A549 (cell line): ENCODE measurements at regions not wholly inside any gene's neighbourhood (a gene's known extent, or its start where the extent isn't known, plus 50 kb on each side); places are given as distances from the start of the nearest gene placed in this dataset.

Experiments used
- ATAC-seq, 2 experiments: fragments of 200-7000 bp in 1 of 2; fragments of >200 bp in 1 of 2; cut with Nextera tagmentation in 1 of 2; cut with Tn5 transposase in 1 of 2; 3 replicates each; pipeline versions ENCODE4 v1.8.0 to v1.9.1; 2018 to 2020; ENCODE audit warnings: mild to moderate bottlenecking in 1 of 2, moderate library complexity in 1 of 2
- CTCF ChIA-PET: fragments of 300-600 bp; sonication (Branson Sonifier 250); formaldehyde crosslinking; extraction: SDS; loops from one replicate; lab custom pipeline; 2021; ENCODE audit warnings: antibody characterized with exemption, inconsistent platforms; lab: Yijun Ruan, JAX
- POLR2A ChIA-PET: fragments of 350-600 bp; formaldehyde crosslinking; extraction: SDS; loops from one replicate; lab custom pipeline; 2021; ENCODE audit warnings: antibody characterized with exemption, inconsistent platforms; lab: Yijun Ruan, JAX
- DNase-seq, 2 experiments: peaks; one replicate each; pipeline versions ENCODE4 v3.0.0 to v3.0.0-alpha.2; 2011 to 2016; ENCODE audit warnings: low read depth in 1 of 2, low spot score in 1 of 2
- FAIRE-seq: peaks from 2 replicates; lab custom pipeline; 2011; peaks lifted over from hg19 to GRCh38; lab: Jason Lieb, UNC
- H3K27ac ChIP-seq, 2 experiments: fragments of >200 bp; sonication (Bioruptor Twin); formaldehyde crosslinking; 3 replicates each; pipeline ENCODE4 v1.5.1; 2016 to 2017
- H3K4me1 ChIP-seq: fragments of >200 bp; sonication (Bioruptor Twin); formaldehyde crosslinking; 3 replicates; pipeline ENCODE4 v1.6.1; 2016
- H3K4me2 ChIP-seq: fragments of >200 bp; sonication (Bioruptor Twin); formaldehyde crosslinking; 3 replicates; pipeline ENCODE4 v1.6.1; 2016
- H3K4me3 ChIP-seq: fragments of >200 bp; sonication (Bioruptor Twin); formaldehyde crosslinking; 3 replicates; pipeline ENCODE4 v1.5.1; 2016
- H3K9me3 ChIP-seq: fragments of >200 bp; sonication (Bioruptor Twin); formaldehyde crosslinking; 3 replicates; pipeline ENCODE4 v1.6.1; 2016
- CBX2 ChIP-seq: fragments of 200-600 bp; sonication (generic); IDR thresholded peaks from 2 replicates; pipeline ENCODE4 v1.6.1; 2016; ENCODE audit warnings: low read depth, mild to moderate bottlenecking, borderline replicate concordance
- CBX8 ChIP-seq: fragments of 200-600 bp; sonication (generic); IDR thresholded peaks from 2 replicates; pipeline ENCODE4 v1.6.1; 2016
- CHD4 ChIP-seq: fragments of 200-600 bp; sonication (generic); IDR thresholded peaks from 2 replicates; pipeline ENCODE4 v1.6.1; 2016; ENCODE audit warnings: antibody characterized with exemption, mild to moderate bottlenecking, borderline replicate concordance
- CTCF ChIP-seq: fragments of >200 bp; sonication (Bioruptor Twin); formaldehyde crosslinking; IDR thresholded peaks from 3 replicates; pipeline ENCODE4 v1.5.1; 2016
- E2F6 ChIP-seq: IDR thresholded peaks from 2 replicates; pipeline ENCODE4 v1.6.1; 2012; ENCODE audit warnings: low read depth, borderline replicate concordance
- EHF ChIP-seq: fragments of 250-450 bp; sonication (Bioruptor Pico); IDR thresholded peaks from 2 replicates; pipeline ENCODE4 v1.5.0; 2020; ENCODE audit warnings: mild to moderate bottlenecking
- ELK1 ChIP-seq: fragments of 150-350 bp; IDR thresholded peaks from 2 replicates; pipeline ENCODE4 v1.6.1; 2014; ENCODE audit warnings: low read depth, mild to moderate bottlenecking, low read length
- ESRRA ChIP-seq: fragments of 150-350 bp; IDR thresholded peaks from 2 replicates; pipeline ENCODE4 v1.6.1; 2014; ENCODE audit warnings: mild to moderate bottlenecking, low read length, borderline replicate concordance
- FOSB ChIP-seq: fragments of 250-450 bp; sonication (Bioruptor Pico); IDR thresholded peaks from 2 replicates; pipeline ENCODE4 v1.5.0; 2020; ENCODE audit warnings: mild to moderate bottlenecking, moderate library complexity
- FOSL2 ChIP-seq, 2 experiments: fragments of 450-650 bp in 1 of 2; fragments of >200 bp in 1 of 2; sonication (Bioruptor Twin) in 1 of 2; formaldehyde crosslinking; IDR thresholded peaks; 2 replicates each; pipeline versions ENCODE4 v1.5.0 to v1.6.1; 2016 to 2020; ENCODE audit warnings: mild to moderate bottlenecking in 1 of 2, moderate library complexity in 1 of 2
- GATA3 ChIP-seq: IDR thresholded peaks from 2 replicates; pipeline ENCODE4 v1.6.1; 2012; ENCODE audit warnings: borderline replicate concordance
- HES2 ChIP-seq: fragments of >200 bp; sonication (Bioruptor Twin); formaldehyde crosslinking; IDR thresholded peaks from 2 replicates; pipeline ENCODE4 v1.6.1; 2016
- HMGXB4 ChIP-seq: fragments of 250-450 bp; sonication (Bioruptor Pico); IDR thresholded peaks from 2 replicates; pipeline ENCODE4 v1.5.0; 2021; ENCODE audit warnings: mild to moderate bottlenecking, moderate library complexity, borderline replicate concordance
- KDM1A ChIP-seq: fragments of 200-600 bp; sonication (generic); IDR thresholded peaks from 2 replicates; pipeline ENCODE4 v1.6.1; 2016; ENCODE audit warnings: low read depth, mild to moderate bottlenecking
- MAFK ChIP-seq: fragments of 450-650 bp; IDR thresholded peaks from 2 replicates; pipeline ENCODE4 v1.6.1; 2014; ENCODE audit not compliant: partially characterized antibody
- MAZ ChIP-seq: fragments of 150-350 bp; IDR thresholded peaks from 2 replicates; pipeline ENCODE4 v1.6.1; 2014; ENCODE audit warnings: antibody characterized with exemption, low read depth, low read length, borderline replicate concordance
- NPAS2 ChIP-seq: fragments of 250-450 bp; sonication (Bioruptor Pico); IDR thresholded peaks from 2 replicates; pipeline ENCODE4 v1.8.0; 2022; ENCODE audit warnings: mild to moderate bottlenecking, moderate library complexity, borderline replicate concordance
- NR3C1 ChIP-seq: fragments of >200 bp; sonication (Bioruptor Twin); formaldehyde crosslinking; IDR thresholded peaks from 3 replicates; pipeline ENCODE4 v1.6.1; 2017
- PBX3 ChIP-seq: IDR thresholded peaks from 2 replicates; pipeline ENCODE4 v1.6.1; 2012
- RAD21 ChIP-seq, 2 experiments: fragments of >200 bp in 1 of 2; sonication (Bioruptor Twin) in 1 of 2; formaldehyde crosslinking in 1 of 2; IDR thresholded peaks in 1 of 2; conservative IDR thresholded peaks in 1 of 2; 2 replicates in 1 of 2; 3 replicates in 1 of 2; pipeline ENCODE4 v1.6.1; 2012 to 2018; ENCODE audit warnings: inconsistent platforms in 1 of 2
- RCOR1 ChIP-seq: fragments of 150-350 bp; IDR thresholded peaks from 2 replicates; pipeline ENCODE4 v1.6.1; 2014; ENCODE audit warnings: antibody characterized with exemption, low read length, low read depth
- RFX5 ChIP-seq: fragments of 450-650 bp; IDR thresholded peaks from 2 replicates; pipeline ENCODE4 v1.7.1; 2014; ENCODE audit warnings: antibody characterized with exemption, mild to moderate bottlenecking, moderate library complexity
- RNF2 ChIP-seq: fragments of 200-600 bp; sonication (generic); IDR thresholded peaks from 2 replicates; pipeline ENCODE4 v1.6.1; 2016; ENCODE audit warnings: low read depth, mild to moderate bottlenecking, antibody characterized with exemption, moderate library complexity, borderline replicate concordance
- SREBF2 ChIP-seq: fragments of 450-650 bp; IDR thresholded peaks from 2 replicates; pipeline ENCODE4 v1.6.1; 2014; ENCODE audit warnings: mild to moderate bottlenecking, moderate library complexity
- TFCP2L1 ChIP-seq: fragments of 250-450 bp; sonication (Bioruptor Pico); IDR thresholded peaks from 2 replicates; pipeline ENCODE4 v1.5.0; 2021; ENCODE audit warnings: mild to moderate bottlenecking
- ZC3H11A ChIP-seq: fragments of 450-650 bp; IDR thresholded peaks from 2 replicates; pipeline ENCODE4 v1.6.1; 2014; ENCODE audit warnings: antibody characterized with exemption, mild to moderate bottlenecking
- ZFP36 ChIP-seq: fragments of 450-650 bp; IDR thresholded peaks from 2 replicates; pipeline ENCODE4 v1.6.1; 2014; ENCODE audit warnings: borderline replicate concordance; ENCODE audit not compliant: partially characterized antibody
- WGBS: methylation state at CpG from one replicate; pipeline ENCODE4 v1.1.6; 2017; ENCODE audit errors: missing lambda C conversion rate; 5-methylcytosine and 5-hydroxymethylcytosine counted together

- FAIRE-seq (no peak), DNase-seq (no peak), ATAC-seq (no peak)
- Histone ChIP-seq H3K27ac (no peak overlapping the region), H3K4me1 (no peaks in the 10 kb centered on the region), H3K4me3 (no peak overlapping the region), H3K9me3 (no peaks in the 10 kb centered on the region), H3K4me2 (no peak overlapping the region)
- ChIA-PET CTCF (no interaction called here), POLR2A (no interaction called here)
- WGBS: 78% methylated on average over 5 of the region's 5 CpGs
- TF ChIP-seq NR3C1 (no peak), KDM1A (no peak), ZC3H11A (no peak), CBX8 (no peak), CTCF (no peak), TFCP2L1 (CRISPR knock-in tag) (no peak), RNF2 (no peak), CHD4 (no peak), ZFP36 (no peak), HES2 (no peak), HMGXB4 (CRISPR knock-in tag) (no peak), RFX5 (no peak), EHF (CRISPR knock-in tag) (no peak), RAD21 (conservative IDR thresholded peaks at IDR 0.05 in 1 of 2, IDR thresholded peaks at IDR 0.05 in 1 of 2) (no peak), ELK1 (no peak), GATA3 (no peak)
Observed at GRCh38 chr13:109677206-109677605, 109.2 kb downstream of the IRS2 start.

- TF ChIP-seq CBX2 (no peak), RCOR1 (no peak), EHF (CRISPR knock-in tag) (no peak), MAZ (no peak), PBX3 (no peak), FOSL2 (IDR thresholded peaks at IDR 0.05) (no peak), FOSL2 (CRISPR knock-in tag; IDR thresholded peaks at IDR 0.05) (no peak), GATA3 (no peak), E2F6 (no peak), RNF2 (no peak), HMGXB4 (CRISPR knock-in tag) (no peak), ZC3H11A (no peak), CHD4 (no peak), HES2 (no peak), FOSB (CRISPR knock-in tag) (no peak), NPAS2 (CRISPR knock-in tag) (no peak), ESRRA (no peak), SREBF2 (no peak), MAFK (no peak), CBX8 (no peak)
- FAIRE-seq (no peak), DNase-seq (no peak), ATAC-seq (no peak)
- Histone ChIP-seq H3K4me2 (no peak overlapping the region), H3K4me3 (no peak overlapping the region), H3K4me1 (no peaks in the 10 kb centered on the region), H3K27ac (no peak overlapping the region), H3K9me3 (no peaks in the 10 kb centered on the region)
- POLR2A ChIA-PET: no interaction called here
- CTCF ChIA-PET: no interaction called here
- 75% methylated on average over 1 of the region's 1 CpG for WGBS
Observed at GRCh38 chr13:109673477-109673876, 112.9 kb downstream of the IRS2 start.
